ENCODE measurements at regions not wholly inside any gene's neighbourhood (a gene's known extent, or its start where the extent isn't known, plus 50 kb on each side); places are given as distances from the start of the nearest gene placed in this dataset.
A peak's percentile ranks its signal among the peaks of the same experiment; 100 is the strongest.

DNA sequence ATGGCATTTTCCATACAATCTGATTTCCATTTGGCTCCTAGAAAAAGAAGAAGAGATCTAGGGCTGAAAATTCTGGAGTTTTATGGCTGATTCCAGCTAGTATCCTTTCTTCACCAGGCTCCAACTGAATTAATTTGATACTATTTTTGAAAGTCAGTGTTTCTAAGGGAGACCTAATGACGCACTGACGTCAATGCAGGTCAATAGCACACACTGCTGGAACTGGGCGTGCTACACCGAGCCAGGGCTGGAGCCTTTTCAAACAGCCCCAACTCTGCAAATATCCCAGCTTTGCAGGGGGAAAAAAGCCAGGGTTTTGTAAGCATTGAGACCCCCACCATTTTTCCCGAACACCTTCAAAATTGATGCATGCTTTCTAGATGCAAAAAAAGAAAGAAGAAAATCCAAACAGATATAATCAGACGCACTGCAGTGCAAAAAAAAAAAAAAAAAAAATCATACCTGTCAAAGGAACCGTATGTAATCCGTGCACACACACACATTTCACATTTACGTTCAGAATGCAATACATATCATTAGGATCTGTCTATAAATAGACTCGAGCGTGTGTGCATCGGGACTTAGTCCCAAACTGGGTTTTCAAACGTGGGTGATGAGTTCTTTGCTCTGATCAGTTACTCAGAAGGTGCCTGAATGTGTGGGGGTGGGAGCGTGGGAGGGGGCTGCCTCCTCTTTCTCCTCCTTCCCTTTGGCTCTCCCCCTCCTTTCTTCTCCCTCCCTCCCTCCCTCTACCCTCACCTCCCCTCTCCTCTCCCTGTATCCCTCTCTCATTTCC, 124.5 kb upstream of the HSD17B12 start:
- H3K27me3 ChIP-seq (ENCODE audit: control insufficient read depth in 2 of 2, insufficient read depth in 1 of 2, low read length in 1 of 2) = peaks cover 23 to 63% of the 10 kb centered on the region in 2 donors
- H3K4me1 ChIP-seq (ENCODE audit: control insufficient read depth in 2 of 2, insufficient read depth in 2 of 2, low read length in 2 of 2) = no peaks in the 10 kb centered on the region
- no peak for DNase-seq (ENCODE audit: low read depth in 6 of 9, low spot score in 9 of 9)
- 18% methylated on average over 14 of the region's 14 CpGs for WGBS
- no peaks in the 10 kb centered on the region for H3K36me3 ChIP-seq (ENCODE audit: control insufficient read depth in 2 of 2, insufficient read depth in 2 of 2, low read length in 1 of 2)
- no peak overlapping the region for H3K27ac ChIP-seq (ENCODE audit: low read depth in 1 of 2, low read length in 1 of 2)
- no peak overlapping the region for H3K4me3 ChIP-seq (ENCODE audit: low read length in 2 of 2)
- H3K9me3 ChIP-seq (ENCODE audit: control insufficient read depth in 2 of 2, insufficient read depth in 1 of 2, low read length in 1 of 2) = no peaks in the 10 kb centered on the region

DNA sequence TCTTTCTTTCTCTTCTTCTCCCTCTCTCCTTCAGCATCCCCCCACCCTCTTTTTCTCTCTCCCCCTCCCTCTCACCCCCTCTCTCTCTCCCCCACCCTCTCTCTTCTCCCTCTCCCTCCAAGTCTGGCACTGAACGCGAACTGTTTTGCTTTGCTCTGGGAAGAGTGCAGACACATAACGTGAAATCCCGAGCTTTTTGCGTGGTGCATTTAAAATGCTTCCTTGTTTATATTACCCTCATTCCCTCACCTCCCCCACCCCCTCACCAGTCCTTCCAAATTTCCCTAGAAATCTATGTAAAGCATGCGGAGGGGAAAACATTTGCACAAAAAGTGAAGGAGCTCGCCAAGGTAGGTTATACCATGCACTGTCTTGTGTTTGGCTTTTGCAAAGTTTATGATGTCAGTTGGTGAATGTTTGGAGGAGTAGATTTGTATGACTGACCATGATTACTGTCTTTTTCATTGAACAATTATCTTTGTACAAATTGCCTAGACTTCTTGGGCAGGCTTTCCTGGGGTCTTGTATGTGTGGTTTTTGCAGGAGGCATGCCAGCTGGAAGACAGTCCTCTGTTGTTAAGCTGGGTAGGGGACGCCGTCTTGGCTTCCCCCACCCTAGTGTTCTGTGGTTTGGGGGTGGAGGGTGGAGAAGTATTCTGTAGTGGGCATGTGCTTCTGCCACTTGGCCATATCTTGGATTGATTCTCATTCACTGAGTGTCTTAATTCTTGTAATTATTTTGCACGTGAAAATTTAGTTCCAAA, 123.7 kb upstream of the HSD17B12 start:
- 8% methylated on average over 10 of the region's 10 CpGs for WGBS

DNA sequence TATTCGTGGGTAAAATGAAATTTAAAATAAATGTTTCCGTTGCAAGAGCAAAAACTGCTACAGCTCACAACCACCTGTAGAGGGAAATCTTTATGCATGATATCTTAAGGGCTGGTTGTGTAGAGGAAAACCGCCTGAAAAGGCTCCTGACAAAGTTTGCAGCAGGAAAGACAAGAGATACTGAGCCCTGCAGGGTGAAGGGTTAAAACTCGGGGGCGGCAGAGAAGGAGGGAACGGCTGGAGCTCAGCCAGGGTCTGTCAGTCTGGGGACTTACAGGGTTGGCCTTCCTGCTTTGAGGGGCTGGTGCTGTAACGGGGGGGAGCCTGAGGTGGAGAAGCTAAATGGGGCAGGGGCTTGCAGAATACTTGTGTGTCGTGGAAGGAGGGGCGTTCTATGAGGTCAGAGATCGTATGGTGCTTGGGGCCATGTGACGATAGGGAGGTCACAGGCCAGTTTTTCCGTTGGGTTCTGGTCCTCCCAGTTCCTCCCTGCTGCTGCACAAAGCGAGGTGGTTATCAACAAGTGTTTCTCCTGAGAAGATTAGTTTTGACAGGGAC, 122.9 kb upstream of the HSD17B12 start:
- Histone ChIP-seq H3K27ac (ENCODE audit: low read depth in 1 of 2, low read length in 1 of 2) (no peak overlapping the region), H3K27me3 (ENCODE audit: control insufficient read depth in 2 of 2, insufficient read depth in 1 of 2, low read length in 1 of 2) (peaks cover 23 to 63% of the 10 kb centered on the region in 2 donors), H3K9me3 (ENCODE audit: control insufficient read depth in 2 of 2, insufficient read depth in 1 of 2, low read length in 1 of 2) (no peaks in the 10 kb centered on the region), H3K4me1 (ENCODE audit: control insufficient read depth in 2 of 2, insufficient read depth in 2 of 2, low read length in 2 of 2) (no peaks in the 10 kb centered on the region), H3K4me3 (ENCODE audit: low read length in 2 of 2) (no peak overlapping the region), H3K36me3 (ENCODE audit: control insufficient read depth in 2 of 2, insufficient read depth in 2 of 2, low read length in 1 of 2) (no peaks in the 10 kb centered on the region)
- WGBS = 4% methylated on average over 13 of the region's 13 CpGs
- no peak for DNase-seq (ENCODE audit: low read depth in 6 of 9, low spot score in 9 of 9)

More for the DNA sequence above, 123.7 kb upstream of the HSD17B12 start:
- Histone ChIP-seq H3K9me3 (ENCODE audit: control insufficient read depth in 2 of 2, insufficient read depth in 1 of 2, low read length in 1 of 2) (no peaks in the 10 kb centered on the region), H3K27ac (ENCODE audit: low read depth in 1 of 2, low read length in 1 of 2) (no peak overlapping the region), H3K4me3 (ENCODE audit: low read length in 2 of 2) (no peak overlapping the region), H3K36me3 (ENCODE audit: control insufficient read depth in 2 of 2, insufficient read depth in 2 of 2, low read length in 1 of 2) (no peaks in the 10 kb centered on the region), H3K27me3 (ENCODE audit: control insufficient read depth in 2 of 2, insufficient read depth in 1 of 2, low read length in 1 of 2) (peaks cover 23 to 63% of the 10 kb centered on the region in 2 donors), H3K4me1 (ENCODE audit: control insufficient read depth in 2 of 2, insufficient read depth in 2 of 2, low read length in 2 of 2) (no peaks in the 10 kb centered on the region)
- no peak for DNase-seq (ENCODE audit: low read depth in 6 of 9, low spot score in 9 of 9)

DNA sequence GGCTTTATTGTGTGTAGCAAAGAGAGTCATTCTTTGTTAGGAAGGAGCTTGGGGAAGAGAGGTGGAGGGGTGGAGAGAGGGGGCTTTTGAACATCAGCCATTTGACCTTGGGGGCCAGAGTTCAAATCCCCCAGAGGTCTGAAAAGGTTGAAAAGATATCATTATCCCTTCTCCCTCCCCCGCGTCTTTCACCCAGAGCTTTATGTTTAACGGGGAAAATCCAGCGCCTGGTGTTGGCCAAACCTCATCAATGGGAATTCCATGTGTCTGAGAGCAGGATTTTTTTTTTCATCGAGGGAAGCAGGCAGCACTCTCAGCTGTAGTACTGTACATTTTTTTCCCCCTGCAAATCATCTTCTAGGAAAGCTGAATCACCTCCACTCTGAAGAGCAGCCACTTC, 122.4 kb upstream of the HSD17B12 start:
- 26% methylated on average over 5 of the region's 5 CpGs for WGBS
- H3K27me3 ChIP-seq (ENCODE audit: control insufficient read depth in 2 of 2, insufficient read depth in 1 of 2, low read length in 1 of 2) = peaks cover 23 to 60% of the 10 kb centered on the region in 2 donors

DNA sequence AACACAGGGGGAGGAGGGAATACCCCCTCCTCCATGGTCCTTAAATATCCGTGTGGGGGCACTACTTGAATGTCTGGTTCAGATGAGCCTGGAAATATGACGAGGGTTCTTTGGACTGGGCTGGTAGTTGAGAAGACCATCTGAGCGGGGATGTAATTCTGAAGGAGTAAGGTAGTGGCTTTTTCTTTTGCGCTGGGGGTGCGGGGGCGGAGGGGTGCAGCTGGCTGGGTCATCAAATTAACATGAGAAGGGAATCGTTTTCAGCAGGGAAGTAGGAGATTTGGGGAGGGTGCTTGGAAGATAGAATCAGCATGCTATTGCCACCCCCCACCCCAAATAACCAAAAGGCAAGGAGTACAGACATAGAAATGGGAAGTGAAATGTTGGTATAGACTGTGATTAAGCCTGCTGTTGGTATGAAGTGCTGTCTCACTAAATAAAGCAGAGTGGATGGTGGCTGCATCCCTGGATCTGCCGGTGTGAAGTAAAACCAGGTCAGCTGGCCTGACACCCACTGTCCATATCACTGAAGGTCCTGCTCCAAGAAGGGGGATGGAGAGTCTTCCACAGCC, 121.9 kb upstream of the HSD17B12 start:
- WGBS = 16% methylated on average over 8 of the region's 8 CpGs
- Histone ChIP-seq H3K27me3 (ENCODE audit: control insufficient read depth in 2 of 2, insufficient read depth in 1 of 2, low read length in 1 of 2) (peaks cover 20 to 56% of the 10 kb centered on the region in 2 donors), H3K36me3 (ENCODE audit: control insufficient read depth in 2 of 2, insufficient read depth in 2 of 2, low read length in 1 of 2) (no peaks in the 10 kb centered on the region), H3K4me1 (ENCODE audit: control insufficient read depth in 2 of 2, insufficient read depth in 2 of 2, low read length in 2 of 2) (no peaks in the 10 kb centered on the region), H3K9me3 (ENCODE audit: control insufficient read depth in 2 of 2, insufficient read depth in 1 of 2, low read length in 1 of 2) (no peaks in the 10 kb centered on the region), H3K4me3 (ENCODE audit: low read length in 2 of 2) (no peak overlapping the region), H3K27ac (ENCODE audit: low read depth in 1 of 2, low read length in 1 of 2) (no peak overlapping the region)
- no peak for DNase-seq (ENCODE audit: low read depth in 6 of 9, low spot score in 9 of 9)

More for the DNA sequence above, 122.4 kb upstream of the HSD17B12 start:
- Histone ChIP-seq H3K36me3 (ENCODE audit: control insufficient read depth in 2 of 2, insufficient read depth in 2 of 2, low read length in 1 of 2) (no peaks in the 10 kb centered on the region), H3K4me1 (ENCODE audit: control insufficient read depth in 2 of 2, insufficient read depth in 2 of 2, low read length in 2 of 2) (no peaks in the 10 kb centered on the region), H3K27ac (ENCODE audit: low read depth in 1 of 2, low read length in 1 of 2) (no peak overlapping the region), H3K9me3 (ENCODE audit: control insufficient read depth in 2 of 2, insufficient read depth in 1 of 2, low read length in 1 of 2) (no peaks in the 10 kb centered on the region), H3K4me3 (ENCODE audit: low read length in 2 of 2) (no peak overlapping the region)
- DNase-seq (ENCODE audit: low read depth in 6 of 9, low spot score in 9 of 9) = no peak

DNA sequence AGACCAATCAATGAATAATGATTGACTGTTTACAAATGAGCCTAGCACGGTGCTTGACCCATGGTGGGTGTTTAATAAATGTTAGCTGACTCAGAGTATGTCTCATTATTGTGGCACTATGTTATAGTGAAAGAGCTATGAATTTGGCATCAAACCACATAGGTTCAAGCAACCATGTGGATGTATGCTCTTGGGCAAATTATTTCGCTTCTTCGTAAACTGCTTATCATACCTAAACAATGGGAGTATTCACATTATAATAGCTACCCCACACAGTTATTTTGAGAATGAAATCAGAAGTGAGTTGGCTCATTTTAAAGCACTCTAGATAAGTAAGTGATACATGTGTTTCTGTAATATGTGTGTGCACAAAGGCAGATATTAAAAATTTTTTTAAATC, 118.7 kb upstream of the HSD17B12 start:
- Histone ChIP-seq H3K27ac (ENCODE audit: low read depth in 1 of 2, low read length in 1 of 2) (no peak overlapping the region), H3K9me3 (ENCODE audit: control insufficient read depth in 2 of 2, insufficient read depth in 1 of 2, low read length in 1 of 2) (no peaks in the 10 kb centered on the region), H3K27me3 (ENCODE audit: control insufficient read depth in 2 of 2, insufficient read depth in 1 of 2, low read length in 1 of 2) (peaks cover 15 to 28% of the 10 kb centered on the region in 2 donors), H3K4me1 (ENCODE audit: control insufficient read depth in 2 of 2, insufficient read depth in 2 of 2, low read length in 2 of 2) (no peaks in the 10 kb centered on the region), H3K36me3 (ENCODE audit: control insufficient read depth in 2 of 2, insufficient read depth in 2 of 2, low read length in 1 of 2) (no peaks in the 10 kb centered on the region), H3K4me3 (ENCODE audit: low read length in 2 of 2) (no peak overlapping the region)
- no peak for DNase-seq (ENCODE audit: low read depth in 6 of 9, low spot score in 9 of 9)
- WGBS = 92% methylated on average over 3 of the region's 3 CpGs

DNA sequence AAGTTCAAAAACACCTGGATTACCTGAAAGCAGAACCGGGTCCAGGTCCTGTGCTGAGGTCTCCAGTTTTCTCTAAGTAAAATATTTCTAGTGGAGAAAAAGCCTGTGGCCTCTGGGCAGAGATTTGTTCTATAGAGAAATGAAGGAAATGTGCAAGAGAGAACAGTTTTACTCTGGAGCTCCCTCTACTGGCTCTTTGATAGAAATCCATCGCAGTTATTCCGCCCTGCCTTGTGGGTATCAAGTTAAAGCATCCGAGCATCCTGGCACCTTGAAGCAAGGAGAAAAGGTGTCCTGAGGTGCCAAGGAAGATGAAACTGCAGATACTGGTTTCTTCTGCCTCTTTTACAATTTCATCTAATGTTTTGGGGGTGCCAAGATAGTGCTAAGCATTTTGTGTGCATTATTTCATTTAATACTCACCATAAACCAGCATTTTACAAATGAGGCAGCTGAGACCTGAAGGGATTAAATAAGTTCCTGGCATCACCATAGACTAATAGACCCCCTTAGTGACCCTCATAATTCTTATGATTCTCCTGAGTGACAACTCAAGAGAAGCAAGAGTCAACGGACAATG, 113.1 kb upstream of the HSD17B12 start:
- no peak overlapping the region for H3K4me3 ChIP-seq (ENCODE audit: low read length in 2 of 2)
- peak in 6 of 9 donors; percentile 9 to 47 (median 27) for DNase-seq (ENCODE audit: low read depth in 6 of 9, low spot score in 9 of 9)
- peaks cover 0 to 11% of the 10 kb centered on the region in 2 donors for H3K27me3 ChIP-seq (ENCODE audit: control insufficient read depth in 2 of 2, insufficient read depth in 1 of 2, low read length in 1 of 2)
- no peaks in the 10 kb centered on the region for H3K36me3 ChIP-seq (ENCODE audit: control insufficient read depth in 2 of 2, insufficient read depth in 2 of 2, low read length in 1 of 2)
- no peaks in the 10 kb centered on the region for H3K4me1 ChIP-seq (ENCODE audit: control insufficient read depth in 2 of 2, insufficient read depth in 2 of 2, low read length in 2 of 2)
- H3K27ac ChIP-seq (ENCODE audit: low read depth in 1 of 2, low read length in 1 of 2) = no peak overlapping the region
- 20% methylated on average over 5 of the region's 5 CpGs for WGBS
- no peaks in the 10 kb centered on the region for H3K9me3 ChIP-seq (ENCODE audit: control insufficient read depth in 2 of 2, insufficient read depth in 1 of 2, low read length in 1 of 2)

DNA sequence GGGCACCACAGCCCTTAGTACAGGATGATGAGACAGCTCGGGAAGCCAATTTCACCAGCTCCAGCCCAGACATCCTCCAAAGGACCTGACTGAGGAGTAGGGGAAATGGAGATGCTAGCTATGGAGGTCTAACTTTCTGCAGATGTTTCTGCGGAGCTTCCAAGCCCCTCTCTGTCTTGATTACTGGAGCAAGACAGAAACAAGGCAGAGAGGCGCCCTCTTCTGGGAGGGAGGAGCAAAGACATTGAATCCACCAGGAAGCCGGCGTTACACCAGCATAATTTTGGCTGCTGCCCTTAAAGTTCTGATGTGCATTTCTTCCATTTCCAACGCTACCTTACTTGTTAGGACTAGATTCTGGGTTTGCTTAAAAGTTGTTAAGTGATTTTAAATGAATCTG, 107.3 kb upstream of the HSD17B12 start:
- DNase-seq (ENCODE audit: low read depth in 6 of 9, low spot score in 9 of 9) = peak in 1 of 9 donors; percentile 28
- Histone ChIP-seq H3K9me3 (ENCODE audit: control insufficient read depth in 2 of 2, insufficient read depth in 1 of 2, low read length in 1 of 2) (no peaks in the 10 kb centered on the region), H3K36me3 (ENCODE audit: control insufficient read depth in 2 of 2, insufficient read depth in 2 of 2, low read length in 1 of 2) (no peaks in the 10 kb centered on the region), H3K27me3 (ENCODE audit: control insufficient read depth in 2 of 2, insufficient read depth in 1 of 2, low read length in 1 of 2) (peaks cover 44 to 64% of the 10 kb centered on the region in 2 donors), H3K4me3 (ENCODE audit: low read length in 2 of 2) (no peak overlapping the region), H3K4me1 (ENCODE audit: control insufficient read depth in 2 of 2, insufficient read depth in 2 of 2, low read length in 2 of 2) (peaks cover 0 to 4% of the 10 kb centered on the region in 2 donors), H3K27ac (ENCODE audit: low read depth in 1 of 2, low read length in 1 of 2) (no peak overlapping the region)
- WGBS = 10% methylated on average over 6 of the region's 6 CpGs

Data from thymus (tissue), 11 donors.